ENCODE measurements at regions not wholly inside any gene's neighbourhood (a gene's known extent, or its start where the extent isn't known, plus 50 kb on each side); places are given as distances from the start of the nearest gene placed in this dataset.

GRCh38 chr4:177759729-177760128 is 317.5 kb upstream of the AGA start:
- TF ChIP-seq POLR2AphosphoS5 (IDR thresholded peaks at IDR 0.05; ENCODE audit: low read depth, low read length) (no peak), POLR2A (IDR thresholded peaks at IDR 0.05; ENCODE audit: low read depth, low read length) (no peak)
